Nephron (organoid): ENCODE measurements at regions not wholly inside any gene's neighbourhood (a gene's known extent, or its start where the extent isn't known, plus 50 kb on each side); places are given as distances from the start of the nearest gene placed in this dataset.

Source experiments
- H3K27ac Mint-ChIP-seq, 3 experiments: 2 replicates each; pipeline ENCODE4 v1.8.0; 2020; ENCODE audit warnings: mixed read lengths in 3 of 3, mild to moderate bottlenecking in 2 of 3, moderate library complexity in 1 of 3
- H3K27me3 Mint-ChIP-seq: 2 replicates; pipeline ENCODE4 v1.8.0; 2021; ENCODE audit warnings: low read depth, mild to moderate bottlenecking, moderate library complexity, mixed read lengths
- H3K36me3 Mint-ChIP-seq: 2 replicates; pipeline ENCODE4 v1.8.0; 2020; ENCODE audit warnings: low read depth, mixed read lengths
- H3K4me1 Mint-ChIP-seq: 2 replicates; pipeline ENCODE4 v1.8.0; 2020; ENCODE audit warnings: mixed read lengths
- H3K4me3 Mint-ChIP-seq, 3 experiments: 2 replicates each; pipeline ENCODE4 v1.8.0; 2020; ENCODE audit warnings: mild to moderate bottlenecking in 3 of 3, mixed read lengths in 3 of 3, moderate library complexity in 2 of 3
- H3K9me3 Mint-ChIP-seq: 2 replicates; pipeline ENCODE4 v1.8.0; 2020; ENCODE audit warnings: mixed read lengths
- CTCF ChIP-seq, 3 experiments: fragments of 200-600 bp; sonication (generic); IDR thresholded peaks; one replicate each; pipeline ENCODE4 v1.5.0; 2021; ENCODE audit warnings: antibody characterized with exemption in 3 of 3; ENCODE audit not compliant: unreplicated experiment in 3 of 3

- no peak overlapping the region for H3K27ac Mint-ChIP-seq
- no peak overlapping the region for H3K4me3 Mint-ChIP-seq
- H3K36me3 Mint-ChIP-seq: no peaks in the 10 kb centered on the region
- peaks cover 17% of the 10 kb centered on the region for H3K9me3 Mint-ChIP-seq
- peaks cover 28% of the 10 kb centered on the region for H3K27me3 Mint-ChIP-seq
- no peak for TF ChIP-seq CTCF (IDR thresholded peaks at IDR 0.05; ENCODE audit: unreplicated experiment in 3 of 3)
- H3K4me1 Mint-ChIP-seq: no peaks in the 10 kb centered on the region
Measured at GRCh38 chr2:11997142-11997541, 250.7 kb downstream of the LPIN1 start.

GRCh38 chr2:11998218-11998617 lies 251.8 kb downstream of the LPIN1 start:
- Mint-ChIP-seq H3K27me3 (peaks cover 20% of the 10 kb centered on the region), H3K4me3 (no peak overlapping the region), H3K9me3 (peaks cover 19% of the 10 kb centered on the region), H3K27ac (no peak overlapping the region), H3K36me3 (no peaks in the 10 kb centered on the region), H3K4me1 (peaks cover 1% of the 10 kb centered on the region)
- TF ChIP-seq CTCF (IDR thresholded peaks at IDR 0.05; ENCODE audit: unreplicated experiment in 3 of 3): no peak

GRCh38 chr2:11998626-11999378 lies 252.4 kb downstream of the LPIN1 start:
- H3K9me3 Mint-ChIP-seq: peaks cover 14% of the 10 kb centered on the region
- peaks cover 14% of the 10 kb centered on the region for H3K27me3 Mint-ChIP-seq
- no peaks in the 10 kb centered on the region for H3K36me3 Mint-ChIP-seq
- peaks cover 7% of the 10 kb centered on the region for H3K4me1 Mint-ChIP-seq
- no peak overlapping the region for H3K27ac Mint-ChIP-seq
- no peak overlapping the region for H3K4me3 Mint-ChIP-seq
- TF ChIP-seq CTCF (IDR thresholded peaks at IDR 0.05; ENCODE audit: unreplicated experiment in 3 of 3): no peak

GRCh38 chr2:12001621-12002020 lies 255.2 kb downstream of the LPIN1 start:
- H3K27me3 Mint-ChIP-seq: peaks cover 6% of the 10 kb centered on the region
- H3K4me1 Mint-ChIP-seq: peaks cover 17% of the 10 kb centered on the region
- no peaks in the 10 kb centered on the region for H3K36me3 Mint-ChIP-seq
- no peak overlapping the region for H3K27ac Mint-ChIP-seq
- peaks cover 3% of the 10 kb centered on the region for H3K9me3 Mint-ChIP-seq
- H3K4me3 Mint-ChIP-seq: no peak overlapping the region
- TF ChIP-seq CTCF (IDR thresholded peaks at IDR 0.05; ENCODE audit: unreplicated experiment in 3 of 3): no peak

DNA sequence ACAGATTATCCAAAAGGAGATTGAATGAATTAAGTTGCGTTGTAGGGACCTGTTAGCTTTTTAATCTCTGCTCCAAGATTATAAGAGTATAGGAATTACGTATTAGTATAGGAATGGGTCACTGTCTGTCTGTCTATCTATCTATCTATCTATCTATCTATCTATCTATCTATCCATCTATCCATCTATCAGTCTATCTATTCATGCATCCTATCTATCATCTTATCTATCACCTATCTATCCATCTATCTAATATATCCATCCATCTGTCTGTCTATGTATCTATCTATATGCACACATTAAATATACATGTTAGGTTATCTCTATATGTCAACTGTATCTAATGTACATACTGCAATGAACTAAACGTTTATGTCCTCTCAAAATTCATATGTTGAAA lies 255.8 kb downstream of the LPIN1 start:
- H3K9me3 Mint-ChIP-seq: peaks cover 3% of the 10 kb centered on the region
- no peak overlapping the region for H3K27ac Mint-ChIP-seq
- H3K27me3 Mint-ChIP-seq: peaks cover 6% of the 10 kb centered on the region
- no peaks in the 10 kb centered on the region for H3K36me3 Mint-ChIP-seq
- no peak overlapping the region for H3K4me3 Mint-ChIP-seq
- H3K4me1 Mint-ChIP-seq: peaks cover 23% of the 10 kb centered on the region
- no peak for TF ChIP-seq CTCF (IDR thresholded peaks at IDR 0.05; ENCODE audit: unreplicated experiment in 3 of 3)

GRCh38 chr2:12004713-12005112 lies 258.3 kb downstream of the LPIN1 start:
- Mint-ChIP-seq H3K27me3 (peaks cover 6% of the 10 kb centered on the region), H3K4me1 (peaks cover 36% of the 10 kb centered on the region), H3K4me3 (no peak overlapping the region), H3K36me3 (no peaks in the 10 kb centered on the region), H3K27ac (no peak overlapping the region), H3K9me3 (peaks cover 3% of the 10 kb centered on the region)
- no peak for TF ChIP-seq CTCF (IDR thresholded peaks at IDR 0.05; ENCODE audit: unreplicated experiment in 3 of 3)
